ENCODE measurements at regions not wholly inside any gene's neighbourhood (a gene's known extent, or its start where the extent isn't known, plus 50 kb on each side); places are given as distances from the start of the nearest gene placed in this dataset.

DNA sequence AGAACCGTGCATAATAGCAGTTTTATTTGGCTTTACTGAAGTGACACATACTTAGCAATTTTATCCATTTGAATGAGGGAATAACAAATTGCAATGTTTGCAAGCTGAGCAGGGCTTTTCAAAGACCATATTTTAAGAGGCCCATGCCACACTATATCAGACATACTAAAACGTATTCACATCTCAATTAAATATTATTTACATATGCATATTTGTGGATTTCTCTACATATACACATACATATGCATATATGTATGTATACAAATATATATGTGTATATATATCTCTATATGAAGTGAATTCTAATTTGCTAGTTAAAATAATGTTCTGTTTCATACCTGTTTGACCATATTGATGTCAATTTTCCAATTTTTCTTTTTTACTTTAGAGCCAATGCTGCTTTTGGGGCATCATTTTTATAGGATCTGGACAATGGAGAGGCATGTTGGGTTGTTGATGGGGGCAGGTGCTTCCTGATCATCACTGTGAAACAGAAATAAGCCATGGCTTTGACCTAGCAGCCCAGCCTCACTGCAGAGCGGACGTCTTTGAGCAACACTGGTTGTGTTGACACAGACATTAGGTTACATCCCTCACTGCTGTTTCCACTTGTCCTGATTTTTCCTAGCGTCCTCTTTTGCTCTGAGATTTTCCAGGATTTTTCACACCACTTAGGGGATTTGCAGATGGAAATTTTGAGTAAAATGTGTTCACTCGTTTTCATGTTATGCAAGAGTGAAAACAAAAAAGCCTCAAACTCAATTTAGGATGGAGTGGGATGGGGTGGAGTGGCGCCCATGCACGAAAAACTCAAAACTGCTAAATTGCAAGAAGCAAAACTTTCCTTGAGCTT lies 56.9 kb downstream of the RDH14 start:
- no peak for DNase-seq

DNA sequence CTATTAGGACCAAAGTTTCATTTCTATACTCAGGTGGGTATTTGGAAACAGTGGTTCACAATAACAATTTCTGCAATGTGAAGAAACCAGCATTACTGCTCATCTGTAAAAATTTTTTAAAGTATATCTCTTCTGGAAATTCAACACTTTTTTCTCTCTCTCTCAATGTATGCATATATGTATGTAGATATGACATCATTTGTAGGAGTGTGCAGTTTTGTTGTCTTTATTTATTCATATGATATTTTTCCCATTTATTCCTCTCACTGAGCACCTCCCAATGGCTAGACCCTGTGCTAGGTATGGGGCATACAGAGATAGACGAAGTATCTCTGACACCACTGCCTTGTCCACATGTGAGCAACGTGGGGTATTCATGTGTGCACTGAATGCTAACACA lies 58.3 kb downstream of the RDH14 start:
- no peak for DNase-seq

DNA sequence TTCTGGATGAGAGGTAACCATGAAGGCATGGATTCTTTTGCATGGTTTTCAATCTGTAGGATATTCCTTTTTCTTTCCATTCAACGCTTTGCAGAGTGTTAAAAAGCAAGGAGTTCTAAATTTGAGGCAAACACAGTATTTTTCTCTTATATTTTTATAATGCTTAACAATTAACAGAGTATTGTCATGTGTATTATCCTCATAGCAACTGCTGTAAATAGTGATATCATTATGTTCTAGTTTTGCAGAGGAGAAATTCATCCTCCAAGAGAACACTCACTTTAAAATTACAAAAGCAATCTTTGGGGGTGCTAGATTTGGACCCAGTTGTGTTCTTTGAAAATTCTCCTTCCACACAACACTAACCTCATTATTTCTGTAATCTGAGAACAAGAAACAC lies 58.7 kb downstream of the RDH14 start:
- no peak for DNase-seq

DNA sequence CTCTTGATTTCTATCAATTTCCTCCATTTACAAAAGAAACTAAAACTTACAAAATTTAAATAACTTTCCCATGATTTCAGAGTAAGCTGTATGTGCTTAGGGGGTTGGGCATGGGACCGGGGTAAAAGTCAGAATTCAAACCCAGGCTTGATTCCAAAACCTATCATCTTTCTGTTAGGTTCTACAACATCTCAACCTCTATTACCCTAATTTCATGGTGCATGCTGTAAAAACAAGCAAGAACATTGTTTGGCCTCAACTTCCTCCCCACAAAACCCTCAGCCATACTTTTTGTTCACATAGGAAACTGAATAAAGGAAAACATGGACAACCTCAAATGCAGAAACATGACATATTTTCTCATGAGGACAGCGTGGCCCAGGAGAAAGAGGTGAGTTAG lies 59.3 kb downstream of the RDH14 start:
- no peak for DNase-seq

DNA sequence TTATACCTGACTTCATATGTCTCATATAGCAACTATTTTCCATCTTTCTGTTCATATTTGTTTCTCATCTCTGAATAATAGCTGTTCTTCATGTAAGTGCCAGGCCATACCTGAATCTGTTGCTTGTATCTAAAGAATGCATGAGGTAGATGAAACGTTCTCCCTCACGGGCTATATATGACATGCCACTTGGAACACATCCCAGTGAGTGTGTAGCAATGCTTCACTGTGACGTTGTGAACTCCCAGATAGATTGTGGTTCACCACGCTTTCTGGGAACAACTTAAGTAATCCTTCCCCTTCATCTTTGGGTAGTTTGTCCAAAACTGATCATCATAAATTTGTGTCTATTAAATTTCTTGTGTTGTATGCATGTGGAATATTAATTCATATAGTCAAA lies 60.1 kb downstream of the RDH14 start:
- DNase-seq = no peak

DNA sequence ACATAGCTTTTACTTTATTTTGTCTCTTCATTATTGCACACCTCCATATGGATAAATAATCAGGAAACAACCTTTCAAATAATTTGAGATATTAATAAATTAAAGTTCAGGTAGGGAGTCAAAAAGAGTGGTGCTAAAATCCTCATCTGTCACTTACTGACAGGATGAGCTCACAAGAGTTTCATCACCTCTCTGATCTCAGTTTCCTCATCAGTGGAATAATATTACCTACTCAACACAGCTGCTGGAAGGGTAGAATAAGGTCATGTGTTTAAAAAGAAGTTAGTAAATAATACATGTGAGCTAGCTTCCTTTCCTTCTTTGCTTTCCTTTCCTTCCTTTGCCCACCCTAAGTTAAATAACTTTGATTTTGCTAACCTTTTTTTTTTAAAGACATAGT lies 61.9 kb downstream of the RDH14 start:
- no peak for DNase-seq

DNA sequence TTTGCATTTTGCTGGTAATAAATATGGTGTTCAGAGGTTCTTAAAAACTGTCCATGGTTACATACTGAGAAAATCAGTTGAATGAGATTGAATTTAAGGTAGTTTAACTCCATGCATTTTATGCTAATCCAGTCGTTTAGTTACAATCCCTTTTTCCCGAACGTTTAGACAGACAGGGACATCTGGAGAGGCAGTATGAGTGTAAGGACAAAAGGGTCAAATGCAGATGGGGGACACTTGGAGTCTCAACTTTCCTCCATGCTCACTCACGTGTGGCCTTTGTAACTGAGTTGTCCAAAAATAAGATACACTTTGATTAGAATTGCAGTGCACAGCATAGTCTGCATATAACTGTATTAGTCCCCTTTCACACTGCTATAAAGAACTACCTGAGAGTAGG lies 63.9 kb downstream of the RDH14 start:
- no peak for DNase-seq

DNA sequence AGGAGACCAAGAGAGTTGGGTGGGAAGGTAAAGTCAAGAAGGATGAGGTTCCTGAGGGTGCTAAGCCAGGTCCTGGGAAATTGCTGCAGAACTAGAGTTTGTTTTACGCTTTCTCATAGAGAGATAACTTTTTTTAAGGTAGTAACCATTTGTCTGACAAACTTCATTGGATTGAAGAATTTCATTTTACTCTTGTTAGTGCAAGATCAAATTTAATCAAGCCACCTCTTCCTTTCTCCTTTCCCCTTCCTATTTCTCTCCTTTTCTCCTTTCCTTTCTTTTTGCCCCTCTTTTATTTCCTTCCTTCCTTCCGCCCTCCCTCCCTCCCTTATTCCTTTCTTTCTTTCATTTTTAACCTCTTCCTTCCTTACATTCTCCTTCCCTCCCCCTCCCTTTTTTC lies 65.4 kb downstream of the RDH14 start:
- DNase-seq = no peak

DNA sequence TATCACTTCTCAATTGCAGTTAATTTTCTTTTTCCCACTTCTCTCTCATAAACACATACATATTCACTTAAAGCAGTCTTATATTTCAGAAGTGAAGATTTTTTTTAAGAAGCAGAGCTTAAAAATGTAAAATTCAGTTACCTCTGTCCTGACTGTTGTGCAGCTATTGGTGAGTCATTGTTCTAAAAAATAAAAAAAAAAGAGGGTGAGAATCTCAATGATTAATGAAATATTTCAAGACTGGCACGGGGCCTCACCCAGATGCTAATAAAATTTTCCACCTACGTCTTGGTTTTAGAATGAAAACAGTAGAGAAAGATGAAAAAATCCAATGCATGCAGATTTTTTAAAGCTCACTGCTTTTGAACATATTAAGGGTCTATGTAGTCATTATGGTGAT lies 67.7 kb downstream of the RDH14 start:
- DNase-seq = no peak

DNA sequence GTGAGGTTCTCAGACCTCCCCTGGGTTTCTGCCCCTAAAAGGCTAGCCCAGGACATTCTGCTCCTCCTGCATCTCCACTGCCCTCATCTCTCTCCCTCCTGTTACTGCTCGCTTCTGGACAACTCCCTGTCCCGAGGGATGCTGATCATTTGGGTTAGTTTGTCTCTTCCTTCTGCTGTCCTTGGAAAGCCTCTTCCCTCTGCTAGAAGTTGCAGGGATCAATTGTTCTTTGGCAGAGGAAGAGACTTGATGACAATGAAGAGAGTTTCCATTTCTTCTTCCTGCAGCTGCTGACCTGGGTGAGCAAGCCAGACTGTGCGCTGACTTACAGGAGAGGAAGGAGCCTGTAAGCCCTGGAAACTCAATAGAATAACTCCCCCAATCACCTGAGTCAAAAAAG lies 68.9 kb downstream of the RDH14 start:
- DNase-seq = no peak

DNA sequence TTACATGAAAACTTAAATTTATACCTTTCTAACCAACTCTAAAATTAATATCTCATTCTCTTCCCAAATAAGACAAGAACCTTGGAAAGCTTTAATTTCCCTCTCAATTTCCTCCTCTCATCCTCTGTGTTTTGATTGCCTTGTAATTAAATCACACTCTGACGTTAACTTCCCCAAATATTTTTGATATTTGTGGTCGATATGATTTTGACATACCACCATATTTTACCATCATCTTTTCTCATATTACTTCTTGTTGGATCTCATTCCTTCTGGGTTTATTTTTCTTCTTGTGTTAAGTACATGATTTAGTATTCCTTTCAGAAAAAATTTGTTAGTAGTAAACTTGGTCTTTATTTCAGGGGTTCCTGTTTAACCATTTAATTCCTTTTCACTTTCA lies 69.6 kb downstream of the RDH14 start:
- no peak for DNase-seq

DNA sequence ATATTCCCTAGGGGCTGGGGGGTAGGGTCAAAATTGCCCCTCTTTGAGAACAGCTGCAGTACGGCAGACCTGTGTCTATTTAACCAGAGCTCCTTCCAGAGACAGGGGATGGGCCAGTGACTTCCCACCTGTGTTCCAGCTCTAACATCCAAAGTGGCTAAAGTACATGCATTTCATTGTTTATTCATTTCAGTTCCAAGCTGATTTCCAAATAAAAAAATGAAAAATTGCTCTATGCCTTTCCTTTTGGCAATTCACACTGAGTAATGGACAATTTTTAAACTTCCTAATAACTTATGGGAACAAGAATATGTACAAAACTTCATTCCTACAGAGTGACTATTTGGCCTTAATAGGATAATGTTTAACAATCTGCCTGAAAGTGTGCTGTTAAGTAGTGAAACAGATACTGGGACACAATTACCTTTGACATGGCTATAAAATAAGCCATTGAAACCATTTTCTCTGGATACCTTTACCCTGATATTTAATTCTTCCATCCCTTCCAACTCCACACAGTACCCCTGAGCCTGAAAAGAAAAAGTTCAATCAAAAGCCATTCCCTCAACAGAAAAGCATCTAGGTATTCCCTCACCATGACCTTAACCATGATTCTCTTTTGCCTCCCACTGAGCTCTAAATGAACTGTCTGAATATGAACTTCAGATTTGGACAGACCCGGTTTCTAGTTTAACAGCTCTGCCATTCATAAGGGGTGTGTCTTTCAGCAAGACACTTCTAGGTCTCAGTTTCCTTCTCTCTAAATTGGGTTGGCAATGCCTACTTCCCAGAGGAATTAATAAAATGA lies 73.1 kb downstream of the RDH14 start:
- no peak for DNase-seq

DNA sequence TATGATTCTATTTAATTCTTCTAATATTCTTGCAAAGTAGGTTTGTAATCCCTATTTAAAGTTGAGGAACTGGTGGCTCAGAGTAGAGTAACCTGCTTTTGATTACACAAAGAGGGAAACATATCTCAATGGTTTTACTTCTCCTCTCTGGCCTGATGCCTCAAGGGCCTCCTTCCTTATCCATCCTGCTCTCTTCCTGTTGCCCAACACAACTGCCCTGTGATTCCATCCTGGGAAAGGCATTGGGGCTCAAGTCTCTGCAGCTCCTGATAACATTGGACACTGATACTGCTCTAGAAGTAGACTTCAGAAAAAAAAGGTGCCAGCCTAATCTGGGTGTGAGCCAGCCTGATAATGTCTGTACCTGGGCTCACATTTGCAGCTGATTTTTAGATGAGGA lies 75.8 kb downstream of the RDH14 start:
- DNase-seq = no peak

DNA sequence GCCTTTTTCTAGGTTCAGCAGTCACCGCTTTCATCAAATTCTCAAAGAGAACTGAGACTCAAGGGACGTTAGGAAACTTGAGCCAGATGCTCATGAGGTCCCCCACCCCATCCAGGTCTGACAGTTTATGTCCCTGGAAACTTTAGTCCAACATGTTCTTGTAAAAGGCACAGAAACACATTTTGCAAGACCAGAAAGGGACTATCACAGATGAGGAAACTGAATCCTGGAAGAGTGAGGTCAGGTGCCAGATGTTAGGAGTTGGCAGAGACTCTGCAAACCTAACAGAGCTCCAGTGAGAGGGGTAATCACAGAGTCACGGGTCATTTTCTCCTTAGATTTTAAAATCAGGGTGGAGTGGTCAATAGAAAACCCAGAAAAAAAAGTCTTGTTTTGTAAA lies 76.6 kb downstream of the RDH14 start:
- no peak for DNase-seq

DNA sequence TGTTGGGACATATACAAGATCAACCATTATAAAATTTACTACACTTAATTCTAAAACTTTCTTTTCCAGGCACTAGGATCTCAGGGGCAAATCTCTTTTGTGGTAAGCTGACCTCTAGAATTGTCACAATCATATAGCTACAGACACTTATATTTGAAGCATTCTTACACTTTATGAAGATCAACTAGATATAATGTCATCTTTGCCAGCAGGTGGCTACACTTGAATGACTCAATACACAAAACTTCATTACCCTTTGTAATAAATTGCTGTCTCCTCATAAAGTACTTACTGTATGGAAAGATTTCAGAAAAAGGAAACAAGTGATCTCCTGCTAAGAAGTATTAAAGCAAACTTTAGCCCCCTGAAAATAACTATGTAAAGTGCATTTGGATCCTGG lies 77.8 kb downstream of the RDH14 start:
- DNase-seq = no peak

DNA sequence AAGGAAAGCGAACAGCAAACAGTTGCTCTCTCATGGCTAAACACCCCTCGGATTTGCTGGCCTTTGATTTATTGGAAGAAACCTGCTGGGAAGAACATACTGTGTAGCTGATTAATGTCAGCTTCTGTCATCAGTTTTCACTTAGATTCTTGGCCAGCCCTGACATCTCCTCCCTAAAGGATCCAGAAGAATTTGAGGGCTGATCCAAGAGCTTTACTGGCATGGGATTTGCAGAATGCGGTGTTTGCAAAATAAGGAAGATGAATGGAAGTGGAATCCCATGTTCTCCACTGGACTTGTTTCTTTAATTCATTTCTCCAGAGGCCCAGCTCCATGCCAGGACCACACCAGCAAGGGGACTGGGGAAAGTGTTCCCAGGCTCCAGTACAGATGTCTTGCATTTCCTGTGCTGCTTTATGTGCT lies 80.5 kb downstream of the RDH14 start:
- no peak for DNase-seq

DNA sequence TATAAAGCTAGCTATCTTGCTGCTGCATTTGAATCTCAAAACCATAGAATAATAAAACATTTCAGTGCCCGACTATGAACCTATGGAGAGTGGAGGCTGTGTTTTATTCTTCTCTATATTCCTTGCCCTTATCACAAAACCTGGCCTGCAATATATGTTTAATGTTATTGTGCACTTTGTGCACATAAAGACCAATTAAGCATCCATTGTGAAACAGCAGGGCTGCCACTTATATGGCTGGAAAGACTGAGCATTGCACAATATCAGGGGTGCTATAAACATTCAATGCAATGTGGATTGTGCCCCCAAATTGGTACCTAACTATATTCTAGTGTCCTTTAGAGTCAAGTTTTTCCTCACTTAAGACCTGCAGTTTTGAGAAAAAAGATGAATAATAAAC lies 83.2 kb downstream of the RDH14 start:
- DNase-seq = no peak

DNA sequence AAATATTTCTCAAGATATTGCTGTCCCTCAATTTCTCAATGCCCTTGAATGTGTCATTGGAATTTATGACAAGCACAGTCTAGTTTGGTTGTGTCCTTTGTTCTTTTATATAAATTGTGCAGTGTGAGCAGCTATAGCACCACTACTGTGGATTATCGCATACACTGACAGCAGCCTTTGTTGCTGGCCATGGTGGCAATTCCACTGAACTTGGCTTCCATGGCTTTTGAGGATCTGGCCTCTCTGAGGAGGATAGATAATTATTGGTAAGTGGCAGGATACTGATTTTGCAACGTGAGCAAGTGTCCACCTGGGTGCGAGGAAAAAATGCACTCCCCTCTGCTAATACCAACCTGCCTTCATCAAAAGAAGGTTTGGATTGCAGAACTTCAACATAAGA lies 84.0 kb downstream of the RDH14 start:
- DNase-seq = no peak

DNA sequence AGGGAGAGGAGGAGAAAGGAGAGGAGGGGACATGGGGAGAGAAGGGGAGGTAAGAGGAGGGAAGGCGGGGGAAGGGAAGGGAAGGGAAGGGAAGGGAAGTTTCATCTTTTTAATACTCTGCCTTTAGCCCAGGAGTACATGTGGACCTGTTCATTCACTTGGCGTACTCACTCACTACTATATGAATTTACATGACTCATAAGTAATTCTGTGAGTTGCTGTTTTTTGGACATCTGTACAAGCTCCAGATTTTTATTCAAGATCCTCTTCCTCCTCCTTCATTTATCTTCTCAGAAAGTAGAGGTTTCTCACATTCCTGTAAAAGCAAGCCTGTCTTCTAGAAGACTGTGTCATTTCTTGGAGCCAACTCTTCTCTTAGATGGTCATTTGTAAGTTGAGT lies 84.6 kb downstream of the RDH14 start:
- no peak for DNase-seq

DNA sequence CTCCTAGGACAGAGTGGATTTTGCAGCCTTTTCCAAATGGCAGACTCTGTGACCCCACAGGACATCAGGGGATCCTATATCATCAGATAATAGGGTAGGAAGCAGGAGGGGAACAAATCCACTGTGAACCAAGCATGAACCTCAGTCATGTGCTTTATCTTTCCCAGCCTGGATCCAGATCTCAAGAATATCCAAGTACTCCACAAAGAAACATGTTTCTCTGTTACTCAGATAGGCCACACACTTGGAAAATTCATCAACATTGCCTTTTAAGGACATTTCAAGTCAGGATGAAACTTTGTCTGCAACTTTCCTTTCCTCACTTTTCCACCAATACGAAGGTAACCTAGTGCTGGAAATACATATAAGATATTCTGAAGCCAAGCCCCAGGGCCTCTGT lies 85.8 kb downstream of the RDH14 start:
- DNase-seq = no peak

DNA sequence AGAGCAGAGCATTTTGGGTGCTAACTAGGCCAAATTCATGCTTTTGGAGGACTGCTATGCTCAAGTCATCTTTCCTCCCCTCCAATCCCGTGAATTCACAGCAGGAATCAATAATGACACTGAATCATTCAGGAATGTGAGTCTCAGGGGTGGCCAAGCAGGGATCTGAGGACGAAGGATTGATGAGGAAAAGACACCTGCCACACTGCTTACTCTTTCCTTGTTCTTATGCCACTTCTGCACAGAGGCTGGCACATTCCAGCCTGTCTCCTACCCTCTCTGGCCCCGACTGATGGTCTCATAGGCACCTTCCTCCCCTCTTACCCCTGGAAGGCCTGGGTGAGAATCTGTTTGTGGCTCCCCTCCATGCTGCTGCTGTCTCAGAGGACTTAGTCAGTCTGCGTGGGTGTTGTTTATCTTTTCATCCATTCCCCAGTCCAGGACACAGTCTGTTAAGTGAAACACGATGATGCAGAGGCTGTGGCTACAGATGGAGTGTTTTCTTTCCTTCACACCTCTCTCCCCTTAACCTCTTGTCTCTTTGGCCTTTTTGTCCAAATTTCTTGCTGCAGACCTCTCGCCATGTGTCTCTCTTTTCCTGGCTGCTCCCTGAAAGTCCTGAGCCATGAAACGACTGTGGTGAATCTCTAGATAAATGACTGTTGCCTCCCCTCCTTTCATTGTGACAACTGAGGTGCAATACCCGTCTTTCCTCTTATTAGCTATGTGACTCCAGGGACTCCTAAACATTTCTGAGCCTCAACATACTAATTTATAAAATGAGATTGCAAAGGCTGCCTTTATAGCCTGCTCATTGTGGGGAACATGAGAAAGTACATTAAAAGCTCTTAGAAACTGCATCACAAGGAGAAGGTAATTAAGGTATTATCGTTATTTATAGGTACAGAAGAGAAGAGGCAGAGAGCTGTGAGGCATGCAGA lies 86.9 kb downstream of the RDH14 start:
- no peak for DNase-seq

DNA sequence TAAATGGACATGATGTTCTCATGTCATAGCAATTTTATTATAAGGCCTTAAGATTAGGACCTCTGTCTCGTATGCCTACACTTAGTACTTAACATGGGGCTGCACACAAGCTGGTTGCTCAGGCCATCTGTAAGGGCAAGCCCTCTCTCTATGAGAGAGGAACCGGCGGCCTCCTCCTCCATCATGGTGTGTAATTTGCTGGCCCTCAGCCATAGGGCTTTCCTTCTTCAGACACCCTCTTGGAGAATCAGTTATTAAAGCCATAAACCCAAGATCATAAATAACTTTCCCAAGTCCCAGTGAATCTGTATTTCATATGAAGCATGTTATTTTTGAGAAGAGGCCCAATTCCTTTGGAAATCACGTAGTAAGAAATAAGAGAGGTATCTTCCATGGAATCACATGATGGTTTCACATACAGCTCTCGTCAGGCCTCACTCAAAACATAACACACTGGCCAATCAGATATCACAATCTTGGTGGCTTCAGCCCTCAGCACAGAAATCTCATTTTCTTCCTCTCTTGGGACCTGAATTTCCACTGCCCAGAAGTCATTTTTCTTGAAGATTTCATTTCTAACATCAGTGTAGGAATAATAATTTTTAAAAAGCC lies 92.6 kb downstream of the RDH14 start:
- no peak for DNase-seq

DNA sequence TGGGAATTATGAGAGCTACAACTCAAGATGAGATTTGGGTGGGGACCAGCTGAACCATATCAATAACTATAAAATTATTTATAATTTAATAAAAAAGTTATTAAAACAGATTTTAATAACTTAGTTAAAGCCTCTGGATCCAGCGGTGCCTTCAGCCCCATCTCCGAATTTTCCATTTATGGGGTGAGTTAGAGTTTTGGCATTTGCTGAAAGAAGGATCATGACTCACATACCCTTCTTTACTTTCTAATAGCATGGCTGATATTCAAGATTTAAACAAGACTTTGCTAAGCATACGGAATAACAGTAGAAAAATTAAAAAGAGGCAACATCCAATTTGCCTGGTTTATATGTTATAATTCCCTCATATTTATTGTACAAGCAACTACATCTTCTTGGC lies 94.5 kb downstream of the RDH14 start:
- DNase-seq = no peak

Measured in activated CD8-positive, alpha-beta memory T cell treated with anti-CD3 and anti-CD28 coated beads for 24 hours (primary cell).